HCT116 (cell line): ENCODE measurements at regions not wholly inside any gene's neighbourhood (a gene's known extent, or its start where the extent isn't known, plus 50 kb on each side); places are given as distances from the start of the nearest gene placed in this dataset.

Experiments
- ATAC-seq: fragments of 200-7000 bp; cut with Tn5 transposase; 2 replicates; pipeline ENCODE4 v1.9.1; 2020; ENCODE audit warnings: mild to moderate bottlenecking, moderate library complexity
- BruUV-seq: library from RNA; stranded (reverse); fragments of 400-500 nt; replicated peaks from 2 replicates; lab custom pipeline; 2021; lab: Mats Ljungman, UMichigan
- CTCF ChIA-PET: fragments of 300-600 bp; sonication (Branson Sonifier 250); formaldehyde crosslinking; loops from one replicate; lab custom pipeline; 2021; ENCODE audit warnings: antibody characterized with exemption; lab: Charles Lee
- POLR2A ChIA-PET: fragments of 300-600, 350-600 bp; sonication (Branson Sonifier 250); formaldehyde crosslinking; loops from one replicate; lab custom pipeline; 2021; ENCODE audit warnings: antibody characterized with exemption; lab: Charles Lee
- RAD21 ChIA-PET, 2 experiments: fragments of 300-600 bp; sonication (Branson Sonifier 250); formaldehyde crosslinking; loops; one replicate each; lab custom pipeline; 2023; ENCODE audit warnings: low total read pairs in 2 of 2; ENCODE audit not compliant: uncharacterized antibody in 2 of 2, unreplicated experiment in 2 of 2, low non-redundant PET in 1 of 2; lab: Charles Lee
- DNase-seq: peaks from one replicate; pipeline ENCODE4 v3.0.0-alpha.2; 2010; ENCODE audit warnings: low read depth, low spot score
- H2AFZ ChIP-seq: fragments of 200-600 bp; shearing (Covaris generic), sonication (generic); 2 replicates; pipeline ENCODE4 v1.6.1; 2017; ENCODE audit warnings: low read depth, mixed run types, mixed read lengths, antibody characterized with exemption, low read length; ENCODE audit not compliant: poor library complexity, severe bottlenecking
- H3K27ac ChIP-seq: 2 replicates; pipeline ENCODE4 v1.5.1; 2012; ENCODE audit warnings: low read depth, low read length
- H3K27me3 ChIP-seq: fragments of 200-600 bp; sonication (generic); 2 replicates; pipeline ENCODE4 v1.6.1; 2016; ENCODE audit warnings: mixed run types, low read length, mixed read lengths; ENCODE audit not compliant: insufficient read depth
- H3K36me3 ChIP-seq, 2 experiments: fragments of 200-500 bp in 1 of 2; fragments of 200-600 bp in 1 of 2; sonication (Bioruptor generic) in 1 of 2; sonication (generic) in 1 of 2; 2 replicates each; pipeline versions ENCODE4 v1.5.1 to v1.6.1; 2014 to 2016; ENCODE audit warnings: low read length in 2 of 2, inconsistent platforms in 1 of 2, mixed read lengths in 1 of 2, mixed run types in 1 of 2; ENCODE audit not compliant: insufficient read depth in 2 of 2, control insufficient read depth in 1 of 2
- H3K4me1 ChIP-seq, 2 experiments: fragments of 200-600 bp in 1 of 2; sonication (generic) in 1 of 2; 2 replicates each; pipeline versions ENCODE4 v1.5.1 to v1.6.1; 2012 to 2017; ENCODE audit warnings: low read length in 2 of 2, inconsistent platforms in 1 of 2, mild to moderate bottlenecking in 1 of 2, mixed read lengths in 1 of 2, mixed run types in 1 of 2, moderate library complexity in 1 of 2; ENCODE audit not compliant: insufficient read depth in 2 of 2, control insufficient read depth in 1 of 2
- H3K4me2 ChIP-seq: fragments of 200-600 bp; sonication (generic); 2 replicates; pipeline ENCODE4 v1.6.1; 2017; ENCODE audit warnings: mixed run types, low read length, mixed read lengths
- H3K4me3 ChIP-seq, 2 experiments: fragments of 200-600 bp in 1 of 2; sonication (generic) in 1 of 2; replicated peaks in 1 of 2; 2 replicates each; pipeline ENCODE4 v1.5.1; 2011 to 2016; ENCODE audit warnings: low read length in 2 of 2, control low read depth in 1 of 2, low read depth in 1 of 2, mild to moderate bottlenecking in 1 of 2, mixed read lengths in 1 of 2, mixed run types in 1 of 2
- H3K79me2 ChIP-seq: fragments of 200-600 bp; sonication (generic); 2 replicates; pipeline ENCODE4 v1.6.1; 2017; ENCODE audit warnings: mild to moderate bottlenecking, mixed run types, low read length, moderate library complexity, mixed read lengths; ENCODE audit not compliant: insufficient read depth
- H3K9ac ChIP-seq: fragments of 200-600 bp; sonication (generic); 2 replicates; pipeline ENCODE4 v1.6.1; 2016; ENCODE audit warnings: low read length, mixed read lengths
- H3K9me2 ChIP-seq: fragments of 200-600 bp; sonication (generic), shearing (Covaris generic); 2 replicates; pipeline ENCODE4 v1.6.1; 2017; ENCODE audit warnings: mixed run types, mild to moderate bottlenecking, moderate library complexity; ENCODE audit not compliant: insufficient read depth
- H3K9me3 ChIP-seq, 2 experiments: fragments of 200-500 bp in 1 of 2; fragments of 200-600 bp in 1 of 2; sonication (Bioruptor generic) in 1 of 2; sonication (generic) in 1 of 2; 2 replicates each; pipeline ENCODE4 v1.6.1; 2014 to 2017; ENCODE audit warnings: low read length in 2 of 2, mixed read lengths in 2 of 2, inconsistent platforms in 1 of 2, low read depth in 1 of 2, mild to moderate bottlenecking in 1 of 2, mixed run types in 1 of 2, moderate library complexity in 1 of 2; ENCODE audit not compliant: control insufficient read depth in 1 of 2, insufficient read depth in 1 of 2
- H4K20me1 ChIP-seq: fragments of 200-600 bp; sonication (generic), shearing (Covaris generic); 2 replicates; pipeline ENCODE4 v1.6.1; 2017; ENCODE audit warnings: mixed run types, mild to moderate bottlenecking, moderate library complexity; ENCODE audit not compliant: insufficient read depth
- EGR1 ChIP-seq: IDR thresholded peaks from 2 replicates; pipeline ENCODE4 v1.6.1; 2012; ENCODE audit warnings: low read depth
- ELF1 ChIP-seq: IDR thresholded peaks from 2 replicates; pipeline ENCODE4 v1.6.1; 2012; ENCODE audit warnings: low read depth, borderline replicate concordance
- EZH2phosphoT487 ChIP-seq: fragments of 200-600 bp; IDR thresholded peaks from 2 replicates; pipeline ENCODE4 v1.6.1; 2018; ENCODE audit warnings: antibody characterized with exemption, borderline replicate concordance
- SP1 ChIP-seq: IDR thresholded peaks from 2 replicates; pipeline ENCODE4 v1.6.1; 2012; ENCODE audit warnings: low read depth
- SRF ChIP-seq: IDR thresholded peaks from 2 replicates; pipeline ENCODE4 v1.6.1; 2012; ENCODE audit warnings: low read depth
- TCF7L2 ChIP-seq: IDR thresholded peaks from 2 replicates; pipeline ENCODE4 v1.7.0; 2011; ENCODE audit warnings: borderline replicate concordance, inconsistent platforms; ENCODE audit not compliant: insufficient read depth, insufficient read length; ENCODE audit errors: extremely low read depth
- ZNF274 ChIP-seq: fragments of 200-500 bp; sonication (Bioruptor generic); IDR thresholded peaks from 2 replicates; pipeline ENCODE4 v1.6.1; 2014; ENCODE audit warnings: mild to moderate bottlenecking, low read depth, low read length, inconsistent platforms
- intact Hi-C: fragments of 100-400 bp; cut with micrococcal nuclease; formaldehyde crosslinking; loops from 2 replicates; pipeline ENCODE4 v1.10.0; 2022
- TF ChIP-seq, protein P1 (sequence below), 3 experiments: fragments of 200-600 bp in 1 of 3; sonication (generic) in 1 of 3; IDR thresholded peaks in 2 of 3; conservative IDR thresholded peaks in 1 of 3; 2 replicates each; pipeline ENCODE4 v1.5.1; 2012 to 2017; ENCODE audit warnings: low read depth in 2 of 3, low read length in 2 of 3, antibody characterized with exemption in 1 of 3, borderline replicate concordance in 1 of 3, control low read depth in 1 of 3, mild to moderate bottlenecking in 1 of 3, mixed read lengths in 1 of 3, mixed run types in 1 of 3, moderate library complexity in 1 of 3; ENCODE audit not compliant: insufficient read depth in 1 of 3
- TF ChIP-seq, protein P2 (sequence below): IDR thresholded peaks from 2 replicates; pipeline ENCODE4 v1.6.1; 2012; ENCODE audit warnings: low read depth
- TF ChIP-seq, protein P3 (sequence below): IDR thresholded peaks from 2 replicates; pipeline ENCODE4 v1.6.1; 2012

DNA sequence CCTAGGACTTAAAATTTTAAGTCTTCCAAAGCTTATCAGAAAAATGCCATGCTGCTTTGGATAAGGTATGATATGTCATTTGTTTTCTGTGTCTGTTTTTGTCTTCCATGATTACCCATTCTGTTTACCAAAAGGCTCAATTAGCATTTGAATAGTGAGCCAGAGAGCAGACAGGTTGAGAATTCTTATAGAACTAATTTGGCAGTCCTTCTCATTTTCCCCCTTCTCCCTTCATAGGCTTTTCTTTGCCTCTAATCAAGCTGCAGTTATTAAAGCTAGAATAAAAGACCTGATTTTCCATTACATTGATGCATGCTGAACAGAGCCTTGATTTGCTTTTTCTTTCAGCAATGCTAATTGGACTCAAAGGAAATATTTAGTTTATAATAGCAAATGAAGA, 993.0 kb downstream of the MAT2B start:
- DNase-seq (no peak), ATAC-seq (no peak)
- POLR2A ChIA-PET = no interaction called here
- Histone ChIP-seq H3K36me3 (no peaks in the 10 kb centered on the region), H4K20me1 (no peaks in the 10 kb centered on the region; the same call in 1 of the 2 replicates), H3K27me3 (no peaks in the 10 kb centered on the region), H3K79me2 (no peaks in the 10 kb centered on the region), H3K4me2 (no peak overlapping the region), H3K9me3 (peaks cover 0 to 5% of the 10 kb centered on the region in 2 experiments; a peak in 1 of 4 replicates), H3K27ac (no peak overlapping the region), H2AFZ (no peak overlapping the region), H3K4me1 (no peaks in the 10 kb centered on the region), H3K4me3 (no peak overlapping the region), H3K9me2 (no peaks in the 10 kb centered on the region), H3K9ac (no peak overlapping the region)
- RAD21 ChIA-PET = no interaction called here
- no TSS peak for BruUV-seq
- TF ChIP-seq, protein P1, sequence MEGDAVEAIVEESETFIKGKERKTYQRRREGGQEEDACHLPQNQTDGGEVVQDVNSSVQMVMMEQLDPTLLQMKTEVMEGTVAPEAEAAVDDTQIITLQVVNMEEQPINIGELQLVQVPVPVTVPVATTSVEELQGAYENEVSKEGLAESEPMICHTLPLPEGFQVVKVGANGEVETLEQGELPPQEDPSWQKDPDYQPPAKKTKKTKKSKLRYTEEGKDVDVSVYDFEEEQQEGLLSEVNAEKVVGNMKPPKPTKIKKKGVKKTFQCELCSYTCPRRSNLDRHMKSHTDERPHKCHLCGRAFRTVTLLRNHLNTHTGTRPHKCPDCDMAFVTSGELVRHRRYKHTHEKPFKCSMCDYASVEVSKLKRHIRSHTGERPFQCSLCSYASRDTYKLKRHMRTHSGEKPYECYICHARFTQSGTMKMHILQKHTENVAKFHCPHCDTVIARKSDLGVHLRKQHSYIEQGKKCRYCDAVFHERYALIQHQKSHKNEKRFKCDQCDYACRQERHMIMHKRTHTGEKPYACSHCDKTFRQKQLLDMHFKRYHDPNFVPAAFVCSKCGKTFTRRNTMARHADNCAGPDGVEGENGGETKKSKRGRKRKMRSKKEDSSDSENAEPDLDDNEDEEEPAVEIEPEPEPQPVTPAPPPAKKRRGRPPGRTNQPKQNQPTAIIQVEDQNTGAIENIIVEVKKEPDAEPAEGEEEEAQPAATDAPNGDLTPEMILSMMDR (IDR thresholded peaks at IDR 0.05 in 2 of 3, conservative IDR thresholded peaks at IDR 0.05 in 1 of 3; ENCODE audit: borderline replicate concordance in 1 of 3, insufficient read depth in 1 of 3, low read depth in 2 of 3, low read length in 2 of 3) = no peak
- TF ChIP-seq SP1 (no peak), ZNF274 (no peak), TCF7L2 (no peak), ELF1 (no peak), EZH2phosphoT487 (no peak), EGR1 (no peak), SRF (no peak)
- TF ChIP-seq, protein P2, sequence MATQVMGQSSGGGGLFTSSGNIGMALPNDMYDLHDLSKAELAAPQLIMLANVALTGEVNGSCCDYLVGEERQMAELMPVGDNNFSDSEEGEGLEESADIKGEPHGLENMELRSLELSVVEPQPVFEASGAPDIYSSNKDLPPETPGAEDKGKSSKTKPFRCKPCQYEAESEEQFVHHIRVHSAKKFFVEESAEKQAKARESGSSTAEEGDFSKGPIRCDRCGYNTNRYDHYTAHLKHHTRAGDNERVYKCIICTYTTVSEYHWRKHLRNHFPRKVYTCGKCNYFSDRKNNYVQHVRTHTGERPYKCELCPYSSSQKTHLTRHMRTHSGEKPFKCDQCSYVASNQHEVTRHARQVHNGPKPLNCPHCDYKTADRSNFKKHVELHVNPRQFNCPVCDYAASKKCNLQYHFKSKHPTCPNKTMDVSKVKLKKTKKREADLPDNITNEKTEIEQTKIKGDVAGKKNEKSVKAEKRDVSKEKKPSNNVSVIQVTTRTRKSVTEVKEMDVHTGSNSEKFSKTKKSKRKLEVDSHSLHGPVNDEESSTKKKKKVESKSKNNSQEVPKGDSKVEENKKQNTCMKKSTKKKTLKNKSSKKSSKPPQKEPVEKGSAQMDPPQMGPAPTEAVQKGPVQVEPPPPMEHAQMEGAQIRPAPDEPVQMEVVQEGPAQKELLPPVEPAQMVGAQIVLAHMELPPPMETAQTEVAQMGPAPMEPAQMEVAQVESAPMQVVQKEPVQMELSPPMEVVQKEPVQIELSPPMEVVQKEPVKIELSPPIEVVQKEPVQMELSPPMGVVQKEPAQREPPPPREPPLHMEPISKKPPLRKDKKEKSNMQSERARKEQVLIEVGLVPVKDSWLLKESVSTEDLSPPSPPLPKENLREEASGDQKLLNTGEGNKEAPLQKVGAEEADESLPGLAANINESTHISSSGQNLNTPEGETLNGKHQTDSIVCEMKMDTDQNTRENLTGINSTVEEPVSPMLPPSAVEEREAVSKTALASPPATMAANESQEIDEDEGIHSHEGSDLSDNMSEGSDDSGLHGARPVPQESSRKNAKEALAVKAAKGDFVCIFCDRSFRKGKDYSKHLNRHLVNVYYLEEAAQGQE = no peak
- TF ChIP-seq, protein P3, sequence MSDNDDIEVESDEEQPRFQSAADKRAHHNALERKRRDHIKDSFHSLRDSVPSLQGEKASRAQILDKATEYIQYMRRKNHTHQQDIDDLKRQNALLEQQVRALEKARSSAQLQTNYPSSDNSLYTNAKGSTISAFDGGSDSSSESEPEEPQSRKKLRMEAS = no peak
- CTCF ChIA-PET = no interaction called here
- intact Hi-C loops = no loop called here
